ENCODE measurements at regions not wholly inside any gene's neighbourhood (a gene's known extent, or its start where the extent isn't known, plus 50 kb on each side); places are given as distances from the start of the nearest gene placed in this dataset.

- Mint-ChIP-seq H3K9me3 (peaks cover 0 to 11% (median 2%) of the 10 kb centered on the region in 3 donors), H3K27ac (no peak overlapping the region), H3K4me3 (no peak overlapping the region), H3K36me3 (no peaks in the 10 kb centered on the region), H3K4me1 (no peaks in the 10 kb centered on the region), H3K27me3 (no peaks in the 10 kb centered on the region)
Observed at GRCh38 chr14:97266653-97267052, 469.5 kb downstream of the VRK1 start.

GRCh38 chr14:97267509-97267908, 470.3 kb downstream of the VRK1 start:
- Mint-ChIP-seq H3K36me3 (no peaks in the 10 kb centered on the region), H3K27me3 (no peaks in the 10 kb centered on the region), H3K4me1 (no peaks in the 10 kb centered on the region), H3K9me3 (peaks cover 0 to 4% (median 0%) of the 10 kb centered on the region in 3 donors), H3K4me3 (no peak overlapping the region), H3K27ac (no peak overlapping the region)

- H3K36me3 Mint-ChIP-seq = no peaks in the 10 kb centered on the region
- peaks cover 0 to 4% (median 0%) of the 10 kb centered on the region in 3 donors for H3K9me3 Mint-ChIP-seq
- H3K4me3 Mint-ChIP-seq = no peak overlapping the region
- no peaks in the 10 kb centered on the region for H3K4me1 Mint-ChIP-seq
- H3K27me3 Mint-ChIP-seq = no peaks in the 10 kb centered on the region
- no peak overlapping the region for H3K27ac Mint-ChIP-seq
Observed at GRCh38 chr14:97268097-97268496, 470.9 kb downstream of the VRK1 start.

- H3K9me3 Mint-ChIP-seq = peaks cover 0 to 4% (median 1%) of the 10 kb centered on the region in 3 donors
- H3K4me1 Mint-ChIP-seq = no peaks in the 10 kb centered on the region
- H3K27ac Mint-ChIP-seq = peak overlapping the region in 1 of 3 donors; percentile 13
- H3K27me3 Mint-ChIP-seq = peaks cover 6% of the 10 kb centered on the region
- no peaks in the 10 kb centered on the region for H3K36me3 Mint-ChIP-seq
- H3K4me3 Mint-ChIP-seq = no peak overlapping the region
Observed at GRCh38 chr14:97270308-97270707, 473.1 kb downstream of the VRK1 start.

- Mint-ChIP-seq H3K4me3 (no peak overlapping the region), H3K27me3 (peaks cover 8% of the 10 kb centered on the region), H3K36me3 (no peaks in the 10 kb centered on the region), H3K27ac (no peak overlapping the region), H3K4me1 (no peaks in the 10 kb centered on the region), H3K9me3 (peaks cover 0 to 4% (median 1%) of the 10 kb centered on the region in 3 donors)
Observed at GRCh38 chr14:97271451-97271960, 474.3 kb downstream of the VRK1 start.

- peaks cover 10% of the 10 kb centered on the region for H3K27me3 Mint-ChIP-seq
- H3K27ac Mint-ChIP-seq = no peak overlapping the region
- no peaks in the 10 kb centered on the region for H3K36me3 Mint-ChIP-seq
- peaks cover 0 to 4% (median 1%) of the 10 kb centered on the region in 3 donors for H3K9me3 Mint-ChIP-seq
- no peak overlapping the region for H3K4me3 Mint-ChIP-seq
- H3K4me1 Mint-ChIP-seq = no peaks in the 10 kb centered on the region
Observed at GRCh38 chr14:97273540-97273939, 476.4 kb downstream of the VRK1 start.

- Mint-ChIP-seq H3K9me3 (peaks cover 0 to 4% (median 1%) of the 10 kb centered on the region in 3 donors), H3K4me1 (no peaks in the 10 kb centered on the region), H3K27ac (no peak overlapping the region), H3K27me3 (peaks cover 10% of the 10 kb centered on the region), H3K4me3 (no peak overlapping the region), H3K36me3 (no peaks in the 10 kb centered on the region)
Observed at GRCh38 chr14:97274626-97275025, 477.4 kb downstream of the VRK1 start.

GRCh38 chr14:97275276-97275675, 478.1 kb downstream of the VRK1 start:
- Mint-ChIP-seq H3K4me3 (no peak overlapping the region), H3K9me3 (peaks cover 0 to 3% (median 1%) of the 10 kb centered on the region in 3 donors), H3K36me3 (no peaks in the 10 kb centered on the region), H3K4me1 (no peaks in the 10 kb centered on the region), H3K27ac (no peak overlapping the region), H3K27me3 (peaks cover 10% of the 10 kb centered on the region)

GRCh38 chr14:97276573-97276972, 479.4 kb downstream of the VRK1 start:
- peaks cover 10% of the 10 kb centered on the region for H3K27me3 Mint-ChIP-seq
- no peaks in the 10 kb centered on the region for H3K4me1 Mint-ChIP-seq
- H3K27ac Mint-ChIP-seq = no peak overlapping the region
- peaks cover 0 to 1% (median 0%) of the 10 kb centered on the region in 3 donors for H3K9me3 Mint-ChIP-seq
- H3K4me3 Mint-ChIP-seq = no peak overlapping the region
- H3K36me3 Mint-ChIP-seq = no peaks in the 10 kb centered on the region

GRCh38 chr14:97277711-97278110, 480.5 kb downstream of the VRK1 start:
- H3K4me1 Mint-ChIP-seq = peaks cover 0 to 3% (median 1%) of the 10 kb centered on the region in 3 donors
- H3K9me3 Mint-ChIP-seq = peaks cover 0 to 1% (median 0%) of the 10 kb centered on the region in 3 donors
- H3K4me3 Mint-ChIP-seq = no peak overlapping the region
- H3K36me3 Mint-ChIP-seq = no peaks in the 10 kb centered on the region
- peaks cover 10% of the 10 kb centered on the region for H3K27me3 Mint-ChIP-seq
- H3K27ac Mint-ChIP-seq = no peak overlapping the region

GRCh38 chr14:97280526-97280925, 483.3 kb downstream of the VRK1 start:
- peaks cover 0 to 3% (median 1%) of the 10 kb centered on the region in 3 donors for H3K4me1 Mint-ChIP-seq
- no peak overlapping the region for H3K27ac Mint-ChIP-seq
- peaks cover 7% of the 10 kb centered on the region for H3K27me3 Mint-ChIP-seq

GRCh38 chr14:97281741-97282140, 484.6 kb downstream of the VRK1 start:
- H3K9me3 Mint-ChIP-seq = no peaks in the 10 kb centered on the region
- no peak overlapping the region for H3K4me3 Mint-ChIP-seq
- no peaks in the 10 kb centered on the region for H3K36me3 Mint-ChIP-seq
- no peak overlapping the region for H3K27ac Mint-ChIP-seq
- peaks cover 7% of the 10 kb centered on the region for H3K27me3 Mint-ChIP-seq
- peaks cover 0 to 3% (median 1%) of the 10 kb centered on the region in 3 donors for H3K4me1 Mint-ChIP-seq

More at GRCh38 chr14:97280526-97280925, 483.3 kb downstream of the VRK1 start:
- Mint-ChIP-seq H3K36me3 (no peaks in the 10 kb centered on the region), H3K9me3 (no peaks in the 10 kb centered on the region), H3K4me3 (no peak overlapping the region)

- Mint-ChIP-seq H3K9me3 (no peaks in the 10 kb centered on the region), H3K4me3 (no peak overlapping the region), H3K27ac (no peak overlapping the region), H3K4me1 (peaks cover 0 to 3% (median 1%) of the 10 kb centered on the region in 3 donors), H3K27me3 (peaks cover 7% of the 10 kb centered on the region), H3K36me3 (no peaks in the 10 kb centered on the region)
Observed at GRCh38 chr14:97282210-97283004, 485.2 kb downstream of the VRK1 start.

GRCh38 chr14:97283005-97283403, 485.8 kb downstream of the VRK1 start:
- H3K27ac Mint-ChIP-seq = no peak overlapping the region
- no peak overlapping the region for H3K4me3 Mint-ChIP-seq
- H3K9me3 Mint-ChIP-seq = peaks cover 0 to 1% (median 0%) of the 10 kb centered on the region in 3 donors
- H3K36me3 Mint-ChIP-seq = no peaks in the 10 kb centered on the region
- peaks cover 7% of the 10 kb centered on the region for H3K27me3 Mint-ChIP-seq
- peaks cover 0 to 3% (median 1%) of the 10 kb centered on the region in 3 donors for H3K4me1 Mint-ChIP-seq

GRCh38 chr14:97283426-97283825, 486.2 kb downstream of the VRK1 start:
- H3K27me3 Mint-ChIP-seq = peaks cover 5% of the 10 kb centered on the region
- peaks cover 0 to 3% (median 0%) of the 10 kb centered on the region in 3 donors for H3K9me3 Mint-ChIP-seq
- H3K27ac Mint-ChIP-seq = peak overlapping the region in 1 of 3 donors; percentile 48
- no peaks in the 10 kb centered on the region for H3K36me3 Mint-ChIP-seq
- H3K4me1 Mint-ChIP-seq = peaks cover 0 to 3% (median 1%) of the 10 kb centered on the region in 3 donors
- no peak overlapping the region for H3K4me3 Mint-ChIP-seq
